HL-60 (cell line): ENCODE measurements at regions not wholly inside any gene's neighbourhood (a gene's known extent, or its start where the extent isn't known, plus 50 kb on each side); places are given as distances from the start of the nearest gene placed in this dataset.

Experiments used
- DNase-seq, 2 experiments: peaks; one replicate each; pipeline ENCODE4 v3.0.0-alpha.2; 2010 to 2020; ENCODE audit warnings: low read depth in 1 of 2, low spot score in 1 of 2
- H3K27ac ChIP-seq: fragments of 250-450 bp; sonication (Bioruptor Pico); replicated peaks from 2 replicates; pipeline ENCODE4 v1.5.1; 2020; ENCODE audit warnings: mild to moderate bottlenecking, moderate library complexity
- H3K27me3 ChIP-seq: fragments of 250-450 bp; sonication (Bioruptor Pico); 2 replicates; pipeline ENCODE4 v1.5.1; 2021; ENCODE audit warnings: mild to moderate bottlenecking, moderate library complexity; ENCODE audit not compliant: insufficient read depth, poor library complexity, severe bottlenecking
- H3K4me3 ChIP-seq: replicated peaks from 2 replicates; pipeline ENCODE4 v1.5.1; 2011; ENCODE audit warnings: mild to moderate bottlenecking, control low read depth, low read length; ENCODE audit not compliant: insufficient read depth
- CTCF ChIP-seq: IDR thresholded peaks from one replicate; pipeline ENCODE4 v1.5.1; 2011; ENCODE audit warnings: low read length, control low read depth, inconsistent platforms; ENCODE audit not compliant: insufficient read depth
- GABPA ChIP-seq: IDR thresholded peaks from 2 replicates; pipeline ENCODE4 v1.6.1; 2012; ENCODE audit warnings: low read depth
- POLR2AphosphoS5 ChIP-seq: IDR thresholded peaks from 2 replicates; pipeline ENCODE4 v1.6.1; 2012; ENCODE audit warnings: low read depth
- REST ChIP-seq: IDR thresholded peaks from 2 replicates; pipeline ENCODE4 v1.6.1; 2012; ENCODE audit warnings: low read depth; ENCODE audit not compliant: insufficient replicate concordance
- SPI1 ChIP-seq: IDR thresholded peaks from 2 replicates; pipeline ENCODE4 v1.6.1; 2012; ENCODE audit warnings: low read depth, mild to moderate bottlenecking, borderline replicate concordance

- Histone ChIP-seq H3K27ac (no peak overlapping the region), H3K4me3 (no peak overlapping the region), H3K27me3 (no peaks in the 10 kb centered on the region)
- TF ChIP-seq CTCF (no peak), SPI1 (no peak), POLR2AphosphoS5 (no peak), REST (no peak), GABPA (no peak)
- no peak for DNase-seq
Observed at GRCh38 chr5:117188211-117188610, 613.6 kb upstream of the SEMA6A start.

GRCh38 chr5:117186751-117187150, 612.1 kb upstream of the SEMA6A start:
- Histone ChIP-seq H3K4me3 (no peak overlapping the region), H3K27ac (no peak overlapping the region), H3K27me3 (no peaks in the 10 kb centered on the region)
- TF ChIP-seq REST (no peak), SPI1 (no peak), POLR2AphosphoS5 (no peak), CTCF (no peak), GABPA (no peak)
- DNase-seq: no peak

GRCh38 chr5:117183326-117183725, 608.7 kb upstream of the SEMA6A start:
- Histone ChIP-seq H3K27ac (no peak overlapping the region), H3K4me3 (no peak overlapping the region), H3K27me3 (no peaks in the 10 kb centered on the region)
- no peak for TF ChIP-seq CTCF
- DNase-seq: no peak

- no peak for DNase-seq
- H3K27me3 ChIP-seq: no peaks in the 10 kb centered on the region
- no peak overlapping the region for H3K27ac ChIP-seq
- no peak overlapping the region for H3K4me3 ChIP-seq
- TF ChIP-seq REST: no peak
- no peak for TF ChIP-seq GABPA
- no peak for TF ChIP-seq CTCF
- no peak for TF ChIP-seq SPI1
- no peak for TF ChIP-seq POLR2AphosphoS5
Observed at GRCh38 chr5:117182104-117182503, 607.5 kb upstream of the SEMA6A start.
